ENCODE measurements at regions not wholly inside any gene's neighbourhood (a gene's known extent, or its start where the extent isn't known, plus 50 kb on each side); places are given as distances from the start of the nearest gene placed in this dataset.

DNA sequence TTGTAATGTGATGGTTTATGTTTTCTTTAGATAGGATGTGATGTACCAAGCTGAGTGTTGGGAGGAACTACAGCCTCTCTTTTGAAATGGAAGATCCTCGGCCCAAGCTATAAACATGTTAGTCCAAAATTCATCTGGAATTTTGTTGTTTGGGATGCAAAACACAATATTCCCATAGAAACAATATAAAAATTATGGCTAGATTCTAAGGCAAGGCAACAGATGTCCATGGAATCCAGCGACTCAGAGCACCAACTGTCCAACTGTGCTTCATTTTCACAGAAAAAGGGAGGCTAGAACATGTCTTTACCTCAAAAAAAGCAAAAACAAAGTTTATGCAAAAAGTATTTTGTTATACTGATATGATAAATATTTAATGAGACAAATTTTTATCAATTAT lies 52.4 kb upstream of the ATP8B1 start:
- no peaks in the 10 kb centered on the region for H3K27me3 Mint-ChIP-seq (ENCODE audit: insufficient read depth, low read depth, poor library complexity)
- H3K4me3 Mint-ChIP-seq, result no peak overlapping the region
- Histone ChIP-seq H3K4me3 (no peak overlapping the region), H3K4me2 (no peak overlapping the region), H4K20me1 (replicated peaks; ENCODE audit: insufficient read depth) (no peaks in the 10 kb centered on the region), H3K79me2 (replicated peaks; ENCODE audit: insufficient read depth) (no peaks in the 10 kb centered on the region), H3K36me3 (ENCODE audit: insufficient read depth) (no peaks in the 10 kb centered on the region), H3K4me1 (ENCODE audit: insufficient read depth) (0 out of 2 replicates have a peak, but pooled peaks cover 8% of the 10 kb centered on the region), H3K27ac (ENCODE audit: low read depth) (no peak overlapping the region), H3K27me3 (ENCODE audit: insufficient read depth) (no peaks in the 10 kb centered on the region), H3K9me2 (ENCODE audit: insufficient read depth) (0 out of 2 replicates have a peak, but pooled peaks cover 3% of the 10 kb centered on the region), H2AFZ (no peak overlapping the region), H3F3A (replicated peaks; ENCODE audit: low read depth) (no peaks in the 10 kb centered on the region)
- no peaks in the 10 kb centered on the region for H3K9me3 Mint-ChIP-seq
- DNase-seq (ENCODE audit: low spot score) (no peak), ATAC-seq (no peak)
- no peak for TF ChIP-seq EZH2 (IDR thresholded peaks at IDR 0.05; ENCODE audit: low read depth, unreplicated experiment)
- TF ChIP-seq NANOG (IDR thresholded peaks at IDR 0.05; ENCODE audit: borderline replicate concordance), result no peak
- TF ChIP-seq REST (IDR thresholded peaks at IDR 0.05; ENCODE audit: unreplicated experiment), result no peak
- TF ChIP-seq STAT1 (IDR thresholded peaks at IDR 0.05; ENCODE audit: unreplicated experiment), result no peak
- H3K27ac Mint-ChIP-seq, result no peak overlapping the region
- H3K4me1 Mint-ChIP-seq, result peaks cover 8% of the 10 kb centered on the region; the same call in 2 of the 3 replicates
- no peaks in the 10 kb centered on the region for H3K36me3 Mint-ChIP-seq (ENCODE audit: low read depth)

DNA sequence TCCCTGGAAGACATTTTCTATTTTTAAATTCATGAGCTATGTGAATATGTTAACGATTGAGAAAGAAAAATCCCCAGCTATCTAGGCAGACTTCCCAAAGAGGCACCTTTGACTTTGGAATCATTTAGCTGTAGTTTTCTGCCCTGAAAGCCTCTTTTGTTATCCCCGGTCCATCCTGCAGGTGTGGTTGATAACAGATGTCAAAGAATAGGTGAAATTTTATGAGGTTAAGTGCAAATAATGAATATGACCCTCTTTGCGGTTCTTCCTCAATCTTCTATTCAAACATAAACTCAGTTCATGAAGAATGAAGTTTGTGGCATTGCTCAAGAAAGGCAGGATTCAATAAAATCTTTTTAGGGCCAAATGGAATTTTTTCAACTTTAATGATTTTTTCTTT lies 51.6 kb upstream of the ATP8B1 start:
- H3K36me3 ChIP-seq (ENCODE audit: insufficient read depth), result no peaks in the 10 kb centered on the region
- 0 out of 2 replicates have a peak, but pooled peaks cover 3% of the 10 kb centered on the region for H3K9me2 ChIP-seq (ENCODE audit: insufficient read depth)
- Mint-ChIP-seq H3K4me1 (peaks cover 8% of the 10 kb centered on the region; the same call in 2 of the 3 replicates), H3K27ac (no peak overlapping the region), H3K4me3 (no peak overlapping the region), H3K36me3 (ENCODE audit: low read depth) (no peaks in the 10 kb centered on the region), H3K9me3 (no peaks in the 10 kb centered on the region; the same call in 2 of the 3 replicates), H3K27me3 (ENCODE audit: insufficient read depth, low read depth, poor library complexity) (no peaks in the 10 kb centered on the region)
- no peaks in the 10 kb centered on the region for H3K79me2 ChIP-seq (replicated peaks; ENCODE audit: insufficient read depth)
- no peak for TF ChIP-seq ZNF331 (CRISPR knock-in tag; IDR thresholded peaks at IDR 0.05; ENCODE audit: low read depth)
- TF ChIP-seq EZH2 (IDR thresholded peaks at IDR 0.05; ENCODE audit: low read depth, unreplicated experiment), result no peak
- H3K4me2 ChIP-seq, result no peak overlapping the region
- H4K20me1 ChIP-seq (replicated peaks; ENCODE audit: insufficient read depth), result no peaks in the 10 kb centered on the region
- 0 out of 2 replicates have a peak, but pooled peaks cover 8% of the 10 kb centered on the region for H3K4me1 ChIP-seq (ENCODE audit: insufficient read depth)
- no peak overlapping the region for H3K4me3 ChIP-seq
- no peak overlapping the region for H2AFZ ChIP-seq
- no peaks in the 10 kb centered on the region for H3F3A ChIP-seq (replicated peaks; ENCODE audit: low read depth)
- DNase-seq (ENCODE audit: low spot score) (no peak), ATAC-seq (no peak)
- no peak overlapping the region for H3K27ac ChIP-seq (ENCODE audit: low read depth)
- no peaks in the 10 kb centered on the region for H3K27me3 ChIP-seq (ENCODE audit: insufficient read depth)

- no peaks in the 10 kb centered on the region for H4K20me1 ChIP-seq (replicated peaks; ENCODE audit: insufficient read depth)
- H3K79me2 ChIP-seq (replicated peaks; ENCODE audit: insufficient read depth), result no peaks in the 10 kb centered on the region
- no peak overlapping the region for H3K4me3 ChIP-seq
- no peak overlapping the region for H2AFZ ChIP-seq
- ATAC-seq, result no peak
- H3K9me2 ChIP-seq (ENCODE audit: insufficient read depth), result no peaks in the 10 kb centered on the region
- H3K27me3 ChIP-seq (ENCODE audit: insufficient read depth), result no peaks in the 10 kb centered on the region
- no peak overlapping the region for H3K4me3 Mint-ChIP-seq
- no peaks in the 10 kb centered on the region for H3K36me3 Mint-ChIP-seq (ENCODE audit: low read depth)
- H3K27me3 Mint-ChIP-seq (ENCODE audit: insufficient read depth, low read depth, poor library complexity), result no peaks in the 10 kb centered on the region
- H3K4me2 ChIP-seq, result no peak overlapping the region
- H3K27ac Mint-ChIP-seq, result no peak overlapping the region
- no peak for TF ChIP-seq NANOG (IDR thresholded peaks at IDR 0.05; ENCODE audit: borderline replicate concordance)
- no peaks in the 10 kb centered on the region for H3K36me3 ChIP-seq (ENCODE audit: insufficient read depth)
- peaks cover 8% of the 10 kb centered on the region; the same call in 2 of the 3 replicates for H3K4me1 Mint-ChIP-seq
- H3K4me1 ChIP-seq (ENCODE audit: insufficient read depth), result 0 out of 2 replicates have a peak, but pooled peaks cover 8% of the 10 kb centered on the region
- no peak for DNase-seq (ENCODE audit: low spot score)
- no peak overlapping the region for H3K27ac ChIP-seq (ENCODE audit: low read depth)
- no peaks in the 10 kb centered on the region; the same call in 2 of the 3 replicates for H3K9me3 Mint-ChIP-seq
- H3F3A ChIP-seq (replicated peaks; ENCODE audit: low read depth), result no peaks in the 10 kb centered on the region
Measured at GRCh38 chr18:57853864-57854263, 50.7 kb upstream of the ATP8B1 start.
